Vagina (tissue), 2 donors: ENCODE measurements at regions not wholly inside any gene's neighbourhood (a gene's known extent, or its start where the extent isn't known, plus 50 kb on each side); places are given as distances from the start of the nearest gene placed in this dataset.

Experiments
- DNase-seq, 2 donors: peaks; one replicate each; pipeline ENCODE4 v3.0.0-alpha.2; 2017; ENCODE audit errors: extremely low spot score in 2 of 2
- H3K27ac ChIP-seq: fragments of 200-600 bp; sonication (generic); one replicate; pipeline ENCODE4 v1.5.1; 2019
- H3K27me3 ChIP-seq: fragments of 200-600 bp; sonication (generic); one replicate; pipeline ENCODE4 v1.5.1; 2019
- H3K36me3 ChIP-seq, 2 donors: fragments of 200-600 bp; sonication (generic); one replicate each; pipeline ENCODE4 v1.5.1; 2017 to 2019
- H3K4me1 ChIP-seq: fragments of 200-600 bp; sonication (generic); one replicate; pipeline ENCODE4 v1.5.1; 2019
- H3K4me3 ChIP-seq, 2 donors: fragments of 200-600 bp; sonication (generic); 1 replicate in 1 of 2; 2 replicates in 1 of 2; pipeline ENCODE4 v1.5.1; 2016 to 2019
- H3K9me3 ChIP-seq: fragments of 200-600 bp; sonication (generic); one replicate; pipeline ENCODE4 v1.5.1; 2019
- POLR2A ChIP-seq, 2 donors: fragments of 450-650 bp; IDR thresholded peaks; one replicate each; pipeline ENCODE4 v1.6.1; 2017; ENCODE audit warnings: antibody characterized with exemption in 2 of 2, mild to moderate bottlenecking in 2 of 2, moderate library complexity in 2 of 2
- POLR2AphosphoS5 ChIP-seq, 2 donors: sonication (generic); formaldehyde crosslinking; IDR thresholded peaks; one replicate each; pipeline ENCODE4 v1.9.0; 2017; ENCODE audit warnings: antibody characterized with exemption in 2 of 2, mild to moderate bottlenecking in 2 of 2, low read depth in 1 of 2; ENCODE audit not compliant: insufficient read depth in 1 of 2
- intact Hi-C: fragments of 100-400 bp; cut with DNase I; formaldehyde crosslinking; loops from one replicate; pipeline ENCODE4 v1.15.1; 2023
- TF ChIP-seq, protein P1 (sequence below), 3 experiments: fragments of 450-650 bp in 2 of 3; fragments of 200-600 bp in 1 of 3; sonication (generic) in 1 of 3; IDR thresholded peaks; one replicate each; pipeline ENCODE4 v1.5.1; 2017 to 2019; ENCODE audit warnings: antibody characterized with exemption in 3 of 3, mild to moderate bottlenecking in 2 of 3, moderate library complexity in 2 of 3

DNA sequence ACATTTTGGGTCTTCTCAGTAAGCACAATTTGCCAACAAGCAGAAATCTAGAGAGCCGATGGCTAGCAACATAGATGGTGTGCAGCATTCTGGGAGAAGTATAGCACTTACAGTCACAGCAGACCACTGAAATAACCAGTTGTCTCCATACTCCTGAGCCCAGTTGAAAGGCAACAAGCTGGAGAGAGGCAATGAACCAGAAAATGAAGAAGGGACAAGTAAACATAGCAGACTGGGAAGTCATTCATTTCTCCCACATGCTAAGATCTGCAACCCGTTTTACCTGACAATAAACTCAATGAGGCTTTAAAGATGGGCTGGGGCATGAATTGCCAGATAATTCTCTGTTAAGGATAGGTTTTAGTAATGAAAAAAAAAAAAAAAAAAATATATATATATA lies 575.6 kb upstream of the GRAMD2B start:
- DNase-seq, result no peak
- Histone ChIP-seq H3K4me3 (no peak overlapping the region), H3K27me3 (no peaks in the 10 kb centered on the region), H3K4me1 (no peaks in the 10 kb centered on the region), H3K36me3 (no peaks in the 10 kb centered on the region), H3K27ac (no peak overlapping the region), H3K9me3 (no peaks in the 10 kb centered on the region)
- TF ChIP-seq, protein P1, sequence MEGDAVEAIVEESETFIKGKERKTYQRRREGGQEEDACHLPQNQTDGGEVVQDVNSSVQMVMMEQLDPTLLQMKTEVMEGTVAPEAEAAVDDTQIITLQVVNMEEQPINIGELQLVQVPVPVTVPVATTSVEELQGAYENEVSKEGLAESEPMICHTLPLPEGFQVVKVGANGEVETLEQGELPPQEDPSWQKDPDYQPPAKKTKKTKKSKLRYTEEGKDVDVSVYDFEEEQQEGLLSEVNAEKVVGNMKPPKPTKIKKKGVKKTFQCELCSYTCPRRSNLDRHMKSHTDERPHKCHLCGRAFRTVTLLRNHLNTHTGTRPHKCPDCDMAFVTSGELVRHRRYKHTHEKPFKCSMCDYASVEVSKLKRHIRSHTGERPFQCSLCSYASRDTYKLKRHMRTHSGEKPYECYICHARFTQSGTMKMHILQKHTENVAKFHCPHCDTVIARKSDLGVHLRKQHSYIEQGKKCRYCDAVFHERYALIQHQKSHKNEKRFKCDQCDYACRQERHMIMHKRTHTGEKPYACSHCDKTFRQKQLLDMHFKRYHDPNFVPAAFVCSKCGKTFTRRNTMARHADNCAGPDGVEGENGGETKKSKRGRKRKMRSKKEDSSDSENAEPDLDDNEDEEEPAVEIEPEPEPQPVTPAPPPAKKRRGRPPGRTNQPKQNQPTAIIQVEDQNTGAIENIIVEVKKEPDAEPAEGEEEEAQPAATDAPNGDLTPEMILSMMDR (IDR thresholded peaks at IDR 0.05), result no peak
- TF ChIP-seq POLR2A (IDR thresholded peaks at IDR 0.05), result no peak
- no peak for TF ChIP-seq POLR2AphosphoS5 (IDR thresholded peaks at IDR 0.05; ENCODE audit: insufficient read depth in 1 of 2, low read depth in 1 of 2)
- intact Hi-C loops, result no loop called here

DNA sequence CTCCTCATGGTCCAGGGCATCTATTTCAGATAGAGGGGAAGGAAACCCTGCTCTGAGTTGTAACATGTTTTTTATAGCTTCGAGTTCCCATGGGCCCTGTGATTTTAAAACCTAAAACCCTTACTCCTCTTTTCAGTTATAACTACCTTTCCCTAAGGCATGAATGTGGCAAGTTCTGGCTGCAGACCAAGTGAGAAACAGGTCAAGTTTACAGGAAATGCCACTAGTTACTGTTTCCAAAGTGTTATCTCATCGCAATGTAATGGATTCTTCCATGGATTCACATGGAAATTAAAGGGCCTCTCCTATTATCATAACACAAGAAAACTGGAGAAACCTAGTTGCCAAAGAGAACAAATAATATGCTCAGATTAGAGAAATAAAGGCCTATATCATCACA lies 574.5 kb upstream of the GRAMD2B start:
- Histone ChIP-seq H3K36me3 (no peaks in the 10 kb centered on the region), H3K27me3 (no peaks in the 10 kb centered on the region), H3K27ac (no peak overlapping the region), H3K4me3 (no peak overlapping the region), H3K4me1 (no peaks in the 10 kb centered on the region), H3K9me3 (no peaks in the 10 kb centered on the region)
- TF ChIP-seq POLR2AphosphoS5 (IDR thresholded peaks at IDR 0.05; ENCODE audit: insufficient read depth in 1 of 2, low read depth in 1 of 2), result no peak
- no peak for TF ChIP-seq POLR2A (IDR thresholded peaks at IDR 0.05)
- TF ChIP-seq, protein P1 (IDR thresholded peaks at IDR 0.05), result no peak
- no peak for DNase-seq
- intact Hi-C loops, result no loop called here

DNA sequence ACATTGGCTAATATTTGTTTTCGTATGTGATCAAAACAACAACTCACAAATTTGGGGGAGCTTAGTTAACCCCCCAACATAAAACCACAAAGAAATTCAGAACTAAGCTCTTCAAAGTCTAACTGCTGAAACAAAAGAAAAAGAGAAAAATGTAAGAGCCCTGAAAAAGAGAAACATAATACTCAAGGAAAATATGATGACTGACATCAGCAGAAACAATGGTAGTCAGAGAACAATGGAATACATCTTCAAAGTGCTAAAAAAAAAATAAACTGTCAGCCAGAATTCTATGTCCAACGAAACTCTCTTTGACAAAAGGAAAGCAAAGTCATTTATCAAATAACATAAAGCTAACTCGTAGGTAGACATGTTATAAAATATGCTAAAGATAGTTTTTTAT lies 566.3 kb upstream of the GRAMD2B start:
- TF ChIP-seq, protein P1 (IDR thresholded peaks at IDR 0.05), result no peak
- TF ChIP-seq POLR2AphosphoS5 (IDR thresholded peaks at IDR 0.05; ENCODE audit: insufficient read depth in 1 of 2, low read depth in 1 of 2) (no peak), POLR2A (IDR thresholded peaks at IDR 0.05) (no peak)
- no peaks in the 10 kb centered on the region for H3K4me1 ChIP-seq
- H3K36me3 ChIP-seq, result no peaks in the 10 kb centered on the region
- no peak overlapping the region for H3K27ac ChIP-seq
- no peak for DNase-seq
- H3K4me3 ChIP-seq, result no peak overlapping the region
- H3K9me3 ChIP-seq, result no peaks in the 10 kb centered on the region
- no peaks in the 10 kb centered on the region for H3K27me3 ChIP-seq
- intact Hi-C loops, result no loop called here

DNA sequence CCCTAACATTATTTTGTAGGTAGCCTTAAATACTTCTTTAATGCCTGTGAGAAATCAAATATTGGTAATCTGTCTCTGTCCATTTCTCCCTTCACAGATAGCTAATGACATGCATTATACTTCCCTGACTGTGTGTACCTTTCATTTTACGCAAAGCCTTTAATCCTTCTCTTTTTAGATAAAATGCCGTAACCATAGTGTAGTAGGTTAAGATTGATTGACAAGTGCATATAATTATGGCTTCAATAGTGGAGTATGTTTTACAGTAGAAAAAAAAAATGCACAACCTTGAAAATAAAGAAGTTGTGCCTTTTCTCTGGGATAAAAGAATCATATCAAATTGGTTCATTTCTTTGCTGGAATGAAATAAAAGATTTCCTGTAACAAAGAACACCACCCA lies 559.6 kb upstream of the GRAMD2B start:
- intact Hi-C loops, result no loop called here
- TF ChIP-seq POLR2AphosphoS5 (IDR thresholded peaks at IDR 0.05; ENCODE audit: insufficient read depth in 1 of 2, low read depth in 1 of 2), result no peak
- TF ChIP-seq POLR2A (IDR thresholded peaks at IDR 0.05), result no peak
- TF ChIP-seq, protein P1 (IDR thresholded peaks at IDR 0.05), result no peak
- no peaks in the 10 kb centered on the region for H3K27me3 ChIP-seq
- no peak overlapping the region for H3K4me3 ChIP-seq
- H3K9me3 ChIP-seq, result no peaks in the 10 kb centered on the region
- H3K4me1 ChIP-seq, result no peaks in the 10 kb centered on the region
- DNase-seq, result no peak
- H3K36me3 ChIP-seq, result no peaks in the 10 kb centered on the region
- no peak overlapping the region for H3K27ac ChIP-seq

DNA sequence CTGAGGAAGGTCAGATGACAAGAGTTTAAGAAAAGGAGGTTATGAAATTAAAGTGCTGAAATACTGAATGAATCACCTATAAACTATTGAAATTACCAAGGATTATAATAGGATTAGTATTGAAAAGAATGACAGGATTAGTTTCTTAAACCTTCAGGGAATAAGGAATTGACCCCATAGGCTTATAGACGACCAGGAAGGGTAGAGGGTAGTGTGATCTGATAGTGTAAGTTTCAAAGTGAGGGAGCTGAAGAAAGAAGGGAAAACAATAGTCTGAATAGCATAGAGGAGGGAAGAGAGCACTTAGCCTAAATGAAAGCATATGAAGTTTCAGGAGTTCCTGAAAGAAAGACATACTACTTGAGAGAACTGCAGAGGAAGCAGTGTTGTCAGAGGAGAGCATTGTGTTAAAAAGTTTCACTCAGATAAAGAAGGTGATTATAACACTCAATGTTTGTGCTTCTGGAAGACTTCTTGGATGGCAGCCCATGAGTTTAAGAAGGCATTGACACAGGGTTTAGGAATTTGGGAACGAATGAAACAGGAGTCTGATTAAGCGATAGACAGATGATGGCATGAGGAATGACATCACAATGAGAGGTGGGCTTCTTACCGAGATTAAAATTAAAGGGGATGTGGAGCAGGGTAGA lies 557.9 kb upstream of the GRAMD2B start:
- H3K27ac ChIP-seq, result no peak overlapping the region
- no peaks in the 10 kb centered on the region for H3K4me1 ChIP-seq
- intact Hi-C loops, result no loop called here
- no peaks in the 10 kb centered on the region for H3K36me3 ChIP-seq
- H3K27me3 ChIP-seq, result no peaks in the 10 kb centered on the region
- no peak overlapping the region for H3K4me3 ChIP-seq
- TF ChIP-seq, protein P1 (IDR thresholded peaks at IDR 0.05), result no peak
- no peak for TF ChIP-seq POLR2A (IDR thresholded peaks at IDR 0.05)
- TF ChIP-seq POLR2AphosphoS5 (IDR thresholded peaks at IDR 0.05; ENCODE audit: insufficient read depth in 1 of 2, low read depth in 1 of 2), result no peak
- no peaks in the 10 kb centered on the region for H3K9me3 ChIP-seq
- DNase-seq, result no peak
